ENCODE measurements at regions not wholly inside any gene's neighbourhood (a gene's known extent, or its start where the extent isn't known, plus 50 kb on each side); places are given as distances from the start of the nearest gene placed in this dataset.

DNA sequence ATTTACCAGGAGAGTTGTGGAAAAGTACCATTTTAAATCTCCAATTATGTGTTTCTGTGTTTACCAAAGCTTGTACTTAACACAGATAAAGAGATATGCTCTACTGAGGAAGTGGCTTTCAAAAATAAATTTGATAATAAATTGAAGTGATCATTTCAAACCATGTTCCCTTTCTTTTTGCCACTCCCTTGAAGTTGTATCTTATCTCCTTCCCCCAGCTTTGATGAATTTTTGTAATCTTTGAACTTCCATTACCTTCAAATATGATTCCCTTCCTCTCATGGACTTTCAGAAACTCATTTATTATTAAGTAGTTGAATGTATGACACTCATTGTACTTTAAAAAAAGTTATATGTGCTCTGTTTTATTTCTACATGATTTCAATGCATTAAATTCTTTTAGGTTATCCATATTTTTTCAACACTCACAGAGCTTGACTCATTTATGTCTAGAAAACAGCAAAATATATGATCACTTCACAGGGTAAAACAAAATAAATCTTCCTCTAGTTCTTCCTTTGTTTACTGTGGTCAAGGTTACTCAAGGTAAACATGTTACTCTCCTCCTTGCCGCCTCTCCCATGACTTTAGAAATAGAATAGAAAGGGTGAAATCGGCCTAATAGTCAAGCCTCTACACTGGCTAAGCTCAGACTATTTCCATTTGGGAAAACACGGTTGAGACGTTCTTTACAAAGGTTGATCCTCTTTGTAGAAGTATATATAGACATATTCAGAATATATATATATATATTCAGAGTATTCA is 251.2 kb upstream of the SPRY2 start:
- no peak for DNase-seq

DNA sequence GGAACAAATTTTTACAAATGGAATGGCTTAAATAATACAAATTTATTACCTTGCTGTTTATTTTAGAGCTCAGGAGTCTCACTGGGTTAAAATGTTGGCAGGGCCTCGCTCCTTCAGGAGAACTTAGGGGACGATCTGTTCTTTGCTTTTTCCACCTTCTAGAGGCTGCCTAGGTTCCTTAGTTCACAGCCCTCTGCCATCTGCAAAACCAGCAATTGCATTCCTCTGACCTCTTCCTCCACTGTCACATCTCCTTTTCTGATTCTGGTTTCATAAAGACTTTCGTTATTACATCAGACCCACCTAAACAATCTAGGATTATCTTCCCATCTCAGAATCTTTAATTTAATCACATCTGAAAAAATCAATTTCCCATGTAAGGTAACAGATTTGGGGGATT is 249.6 kb upstream of the SPRY2 start:
- no peak for DNase-seq

DNA sequence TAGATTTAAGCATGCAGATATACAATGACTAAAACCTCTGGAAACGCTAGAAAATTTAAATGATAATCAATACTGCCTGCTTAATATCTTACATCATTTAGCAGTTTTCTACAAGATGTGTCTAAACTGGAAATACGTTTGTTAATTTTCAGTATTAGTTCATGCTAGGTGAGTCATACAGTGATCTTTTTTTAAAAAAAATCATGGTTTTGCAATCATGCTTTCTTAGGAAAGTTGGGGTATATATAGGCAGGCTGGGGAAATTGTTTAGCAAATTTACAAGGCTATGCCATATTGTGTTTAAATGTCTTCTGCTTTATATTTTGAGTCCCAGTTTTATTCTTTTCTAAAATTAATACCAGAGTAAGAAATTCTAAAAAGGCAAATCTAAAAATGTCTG is 245.4 kb upstream of the SPRY2 start:
- no peak for DNase-seq

DNA sequence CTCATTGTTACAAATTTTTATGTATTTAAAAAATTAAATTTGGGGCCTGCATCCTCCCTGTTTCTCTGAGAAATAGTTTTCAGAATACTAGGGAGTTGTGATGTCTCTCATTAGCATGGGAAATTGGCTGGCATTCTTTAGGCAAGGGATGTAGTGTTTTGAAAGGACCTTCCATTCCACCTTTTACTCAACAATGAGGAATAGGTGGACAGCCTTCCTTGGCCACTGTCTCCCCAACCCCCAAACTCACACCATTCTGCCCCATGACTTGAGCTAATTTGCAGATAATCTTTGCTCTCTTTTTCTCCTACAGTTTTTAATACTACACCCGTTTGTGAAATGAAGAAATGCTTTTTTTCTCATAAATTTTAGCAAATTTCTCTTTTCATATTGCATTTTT is 244.6 kb upstream of the SPRY2 start:
- no peak for DNase-seq

DNA sequence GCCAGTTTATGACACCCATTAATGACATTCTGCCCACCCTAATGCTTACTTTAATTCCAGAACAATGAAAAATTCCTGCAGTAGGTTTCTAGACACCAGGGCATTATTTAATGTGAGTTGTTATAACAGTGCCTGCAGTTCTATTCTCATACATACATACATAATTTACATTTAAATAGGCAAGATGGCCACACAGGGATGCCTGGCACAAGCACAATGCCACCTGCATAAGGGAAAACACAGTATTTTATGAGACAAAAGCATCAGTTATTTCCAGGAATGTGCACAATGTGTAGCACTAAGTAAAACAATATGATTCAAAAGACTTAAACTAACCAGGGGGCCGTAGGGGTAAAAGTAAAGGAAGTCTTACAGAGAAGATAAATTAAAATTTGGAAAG is 243.9 kb upstream of the SPRY2 start:
- no peak for DNase-seq

DNA sequence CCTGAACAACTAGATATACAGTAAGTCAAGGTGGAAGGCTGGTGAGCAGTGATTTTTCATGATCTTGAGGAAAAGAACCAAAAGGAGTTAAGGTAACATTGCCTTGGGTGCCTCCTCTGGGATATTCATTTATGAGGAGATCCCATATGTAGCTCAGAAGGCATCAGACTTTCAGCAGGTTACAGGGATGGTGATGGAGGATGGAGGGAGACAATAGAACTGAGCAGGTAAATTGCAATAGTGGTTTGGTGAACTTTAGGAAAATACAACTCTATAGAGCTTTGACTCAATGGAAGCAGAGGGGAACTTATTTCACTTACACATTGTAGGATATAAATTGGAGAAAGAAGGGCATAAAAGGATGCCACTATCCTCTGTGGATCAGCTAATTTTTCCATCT is 243.4 kb upstream of the SPRY2 start:
- no peak for DNase-seq

DNA sequence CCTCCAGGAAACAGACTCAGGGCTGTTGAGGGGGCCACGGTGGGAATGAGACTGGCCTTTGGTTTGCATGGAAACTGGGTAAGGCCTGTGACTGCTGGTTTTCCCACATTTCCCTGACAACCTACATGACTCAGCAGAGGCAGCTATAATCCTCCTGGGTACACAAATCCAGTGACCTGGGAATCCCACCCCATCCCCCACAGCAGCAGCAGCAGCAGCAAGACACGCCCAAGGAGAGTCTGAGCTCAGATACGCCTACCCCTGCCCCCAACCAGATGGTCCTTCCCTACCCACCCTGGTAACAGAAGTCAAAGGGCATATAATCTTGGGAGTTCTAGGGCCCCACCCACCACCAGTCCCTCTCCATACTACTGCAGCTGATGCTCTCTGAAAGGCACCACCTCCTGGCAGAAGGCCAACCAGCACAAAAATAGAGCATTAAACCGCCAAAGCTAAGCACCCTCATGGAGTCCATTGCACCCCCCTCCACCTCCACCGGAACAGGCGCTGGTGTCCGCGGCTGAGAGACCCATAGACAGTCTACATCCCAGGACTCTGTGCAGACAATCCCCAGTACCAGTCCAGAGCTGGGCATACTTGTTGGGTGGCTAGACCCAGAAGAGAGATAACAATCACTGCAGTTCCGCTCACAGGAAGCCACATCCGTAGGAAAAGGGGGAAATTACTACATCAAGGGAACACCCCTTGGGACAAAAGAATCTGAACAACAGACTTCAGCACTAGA is 237.2 kb upstream of the SPRY2 start:
- DNase-seq: no peak

DNA sequence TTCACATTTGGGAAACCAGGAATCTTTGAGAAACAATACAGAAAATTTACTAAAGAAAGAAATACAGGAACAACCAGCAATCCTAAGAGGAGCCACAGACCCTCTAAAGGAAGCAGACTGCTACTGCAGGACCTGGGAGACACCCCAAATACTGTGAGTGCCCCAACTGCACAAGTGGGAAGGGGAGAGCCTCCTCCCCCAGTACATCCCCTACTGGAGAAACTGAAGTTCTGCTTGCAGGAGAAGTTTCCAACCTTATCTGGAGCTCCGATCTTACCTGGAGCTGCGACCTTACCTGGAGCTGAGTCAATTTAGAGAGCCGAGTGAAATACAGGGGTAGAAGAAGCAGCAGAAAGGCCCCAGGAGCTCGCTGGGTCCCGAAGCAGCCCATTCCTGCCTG is 236.4 kb upstream of the SPRY2 start:
- no peak for DNase-seq

DNA sequence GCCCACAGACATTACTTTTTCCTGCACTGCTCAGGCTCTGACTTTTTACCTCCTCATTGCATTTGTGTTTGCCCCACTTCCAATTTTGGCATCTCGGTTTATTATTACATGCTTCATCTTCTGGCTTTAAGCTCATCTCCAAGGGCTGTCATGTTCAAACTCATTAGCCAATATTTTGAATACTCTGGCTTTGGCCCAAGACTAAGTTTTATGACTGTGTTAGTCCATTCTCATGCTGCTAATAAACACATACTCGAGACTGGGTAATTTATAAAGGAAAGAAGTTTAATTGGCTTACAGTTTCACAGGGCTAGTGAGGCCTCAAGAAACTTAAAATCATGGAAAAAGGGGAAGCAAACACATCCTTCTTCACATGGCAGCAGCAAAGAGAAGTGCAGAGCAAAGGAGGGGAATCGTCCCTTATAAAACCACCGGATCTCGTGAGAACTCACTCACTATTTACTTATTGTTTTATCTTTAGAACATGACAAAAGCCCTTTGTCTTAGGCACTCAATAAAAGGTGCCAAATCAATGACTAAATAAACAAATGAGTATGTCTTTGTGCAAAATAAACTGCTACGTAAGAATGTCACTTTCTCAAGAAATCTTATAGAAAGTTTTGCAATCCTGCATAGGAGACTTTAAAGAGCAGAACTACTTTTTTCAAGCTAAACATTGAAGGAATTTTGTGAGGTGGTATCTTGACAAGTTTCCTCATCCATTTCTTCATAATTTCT is 233.4 kb upstream of the SPRY2 start:
- no peak for DNase-seq

DNA sequence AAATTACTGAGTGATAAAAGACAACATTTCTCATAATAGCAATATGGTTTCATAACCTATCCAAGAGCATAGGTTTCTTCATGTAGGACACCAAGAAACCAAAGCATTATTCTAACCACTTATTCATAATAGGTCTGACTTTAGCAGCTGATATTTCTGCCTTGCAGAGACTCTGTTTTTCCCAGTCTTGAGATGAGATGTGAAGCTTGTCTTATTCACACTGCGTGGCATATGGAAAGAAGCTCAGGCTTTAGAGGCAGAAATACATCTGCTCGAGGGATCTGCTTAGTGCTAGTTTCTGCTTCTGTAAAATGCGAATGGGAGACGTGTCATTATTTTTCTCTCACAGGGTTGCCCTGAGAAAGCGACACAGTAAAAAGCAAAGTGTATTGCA is 232.0 kb upstream of the SPRY2 start:
- DNase-seq: no peak

DNA sequence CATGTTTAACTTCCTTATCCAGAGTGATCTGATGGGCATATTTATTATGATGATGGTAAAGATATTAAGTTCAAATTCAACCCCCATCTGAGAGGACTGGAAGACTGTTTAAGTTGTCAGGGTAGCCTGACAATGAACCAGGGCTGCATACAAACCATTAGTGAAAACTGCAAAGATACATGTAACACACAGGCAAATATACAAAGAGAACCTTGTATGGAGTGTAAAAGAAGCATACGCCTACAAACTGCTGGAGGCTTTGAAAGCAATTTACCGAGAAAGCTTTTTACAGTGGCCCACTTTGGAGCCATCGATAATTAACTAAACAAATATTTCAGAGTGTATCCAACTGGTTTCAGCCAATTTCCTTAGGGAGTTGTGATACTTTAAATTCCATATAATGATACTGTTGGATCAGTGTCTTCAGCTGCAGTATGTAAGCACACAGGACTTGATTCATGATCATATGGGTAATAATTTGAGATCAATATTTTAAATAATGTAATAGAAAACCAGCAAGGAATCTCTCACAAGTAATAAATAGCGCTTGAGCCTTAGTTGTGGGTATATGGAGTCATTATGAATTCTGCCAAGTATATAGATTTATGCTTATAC is 231.5 kb upstream of the SPRY2 start:
- DNase-seq: no peak

DNA sequence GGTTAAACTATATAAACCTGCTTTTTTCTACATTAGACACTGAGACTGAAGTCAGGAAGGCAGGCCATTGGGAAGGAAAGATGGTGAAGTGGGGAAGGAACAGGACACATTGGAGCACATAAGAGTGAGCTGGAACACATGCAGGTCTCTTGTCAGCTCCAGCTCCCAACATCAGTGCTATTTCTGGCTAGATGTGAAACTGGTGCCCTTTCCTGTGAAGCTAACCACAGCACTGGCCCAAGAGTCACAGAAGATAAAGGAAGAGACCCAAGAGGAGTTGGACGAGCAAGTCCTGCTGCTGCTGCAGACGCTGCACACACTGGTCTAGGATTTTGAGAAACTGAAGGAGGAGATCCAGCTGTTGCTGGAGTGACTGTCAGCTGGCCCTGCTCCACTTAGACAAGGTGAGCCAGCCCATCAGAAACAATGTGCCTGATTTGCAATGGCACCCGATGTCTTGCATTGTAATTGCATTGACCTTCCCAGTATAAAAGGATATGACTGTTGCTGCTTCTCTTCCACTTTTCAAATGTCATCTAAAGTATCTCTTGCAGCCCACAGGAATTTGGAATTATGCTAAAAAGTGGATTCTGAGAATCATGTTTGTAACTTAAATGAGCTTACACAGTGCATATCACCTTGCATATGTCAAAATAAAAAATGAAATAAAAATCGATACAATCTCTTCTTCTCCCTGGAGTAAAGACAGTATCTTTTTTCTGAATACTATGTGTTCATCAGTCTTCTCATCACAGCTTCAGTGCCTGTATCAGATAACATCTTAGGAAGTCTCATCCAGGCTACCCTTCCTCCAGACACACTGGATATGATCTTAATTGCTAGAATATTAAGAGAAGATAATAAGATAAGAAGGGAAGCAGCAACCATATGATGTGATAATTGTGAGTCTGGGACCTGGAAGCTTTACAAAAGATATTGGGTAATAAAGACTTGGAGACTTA is 230.7 kb upstream of the SPRY2 start:
- DNase-seq: no peak

DNA sequence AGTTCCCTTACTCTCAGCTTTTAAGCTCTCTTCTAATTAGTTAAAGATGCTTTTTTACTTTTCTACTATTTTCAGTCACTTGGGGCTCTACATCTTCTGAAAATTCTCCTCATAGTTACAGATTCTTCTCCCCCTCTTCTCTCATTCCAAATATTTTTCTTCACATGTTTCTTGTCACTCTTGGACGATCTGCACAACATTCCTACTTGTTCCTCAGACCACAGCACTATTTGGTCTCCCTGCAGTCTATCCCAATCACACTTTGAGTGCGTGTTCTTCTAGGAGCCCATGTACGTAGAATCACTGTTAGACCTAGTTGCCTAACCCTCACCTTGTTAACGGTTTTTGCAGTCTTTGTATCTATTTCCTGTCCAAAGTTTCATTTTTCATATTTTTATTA is 222.5 kb upstream of the SPRY2 start:
- no peak for DNase-seq

DNA sequence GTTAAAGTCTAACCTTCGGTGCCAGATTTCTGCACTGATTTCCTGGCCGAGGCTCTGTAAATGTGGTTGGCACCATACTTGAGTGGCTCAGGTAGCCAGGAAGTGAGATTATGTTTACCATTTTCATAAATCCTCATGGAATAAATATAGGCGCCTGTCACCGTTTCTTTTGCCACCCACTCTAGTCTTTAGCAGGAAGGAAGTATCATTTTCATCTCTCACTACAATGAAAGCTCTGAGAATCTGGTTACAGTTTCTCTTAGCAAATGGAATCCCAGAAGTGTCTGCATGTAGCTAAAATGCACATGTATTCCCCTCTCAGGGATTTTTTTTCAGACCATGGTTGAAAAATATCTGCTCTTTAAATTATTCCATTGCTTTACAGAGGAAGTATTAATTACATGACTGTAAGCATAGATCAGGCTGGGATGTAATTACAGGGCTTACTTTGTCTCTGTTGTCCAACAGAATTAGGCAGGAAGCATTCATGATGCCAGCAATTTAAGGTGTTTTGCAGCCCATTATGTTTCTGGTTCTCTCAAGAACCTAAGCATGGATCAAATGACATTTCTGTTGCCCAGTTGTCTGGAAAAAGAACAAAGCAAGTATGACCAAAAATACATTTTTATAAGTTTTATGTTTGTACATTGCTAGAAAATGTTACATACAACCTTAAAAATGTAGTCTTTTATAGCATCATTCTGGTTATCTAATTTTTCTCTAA is 221.7 kb upstream of the SPRY2 start:
- no peak for DNase-seq

DNA sequence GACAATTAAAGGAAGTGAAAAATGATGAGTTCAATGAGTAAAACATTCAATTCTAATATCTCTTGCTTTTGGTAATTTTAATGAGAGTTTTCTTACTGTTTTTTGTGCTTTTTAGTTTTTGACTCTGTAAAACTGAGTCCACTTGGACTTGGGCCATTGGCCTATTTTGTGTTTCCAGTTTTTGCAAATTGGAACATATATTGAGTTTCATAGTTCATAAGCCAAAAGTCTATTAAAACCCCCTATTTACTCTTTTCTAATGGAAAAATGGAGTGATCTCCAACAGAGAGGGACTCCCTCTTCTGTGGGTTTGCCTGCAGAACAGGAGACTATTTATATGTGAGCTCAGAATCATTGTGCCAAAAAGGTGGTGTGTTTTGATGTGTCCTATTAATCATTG is 219.7 kb upstream of the SPRY2 start:
- no peak for DNase-seq

DNA sequence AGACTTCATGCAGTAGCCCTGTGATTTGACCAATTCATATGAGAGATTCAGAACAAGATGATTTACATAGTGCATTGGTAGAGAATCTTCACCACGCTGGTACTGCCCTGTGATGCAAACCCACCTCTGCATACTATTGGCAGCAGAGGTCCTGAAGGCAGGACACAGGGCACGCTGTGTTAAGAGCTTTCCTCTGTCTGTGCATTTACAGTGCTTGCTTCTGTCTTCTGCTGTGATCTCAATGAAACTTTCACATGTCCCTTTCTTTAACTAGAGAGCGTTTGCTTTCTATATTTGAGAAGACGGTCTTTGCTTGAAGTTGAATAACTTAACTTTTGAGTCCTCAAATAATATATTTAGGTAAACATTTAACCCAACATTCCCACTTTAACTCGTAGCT is 219.0 kb upstream of the SPRY2 start:
- DNase-seq: no peak

DNA sequence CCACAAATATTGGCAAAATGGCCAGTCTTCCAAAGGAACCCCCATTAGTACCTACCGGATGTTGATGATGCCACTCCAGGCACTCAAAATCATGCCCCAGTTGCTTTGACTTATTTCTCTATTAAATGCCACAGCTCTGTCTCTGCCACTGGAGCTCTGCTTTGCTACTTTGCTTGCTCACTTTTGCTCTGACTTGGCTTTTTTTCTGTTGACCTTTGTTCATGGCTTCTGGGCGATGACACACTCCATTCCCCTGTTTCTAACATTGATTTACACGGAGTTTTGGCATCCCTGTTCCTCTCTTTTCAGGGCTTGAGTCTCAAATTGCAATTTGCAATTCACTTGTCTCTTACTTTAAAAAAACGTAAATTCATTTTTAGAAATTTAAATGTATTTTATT is 217.1 kb upstream of the SPRY2 start:
- no peak for DNase-seq

DNA sequence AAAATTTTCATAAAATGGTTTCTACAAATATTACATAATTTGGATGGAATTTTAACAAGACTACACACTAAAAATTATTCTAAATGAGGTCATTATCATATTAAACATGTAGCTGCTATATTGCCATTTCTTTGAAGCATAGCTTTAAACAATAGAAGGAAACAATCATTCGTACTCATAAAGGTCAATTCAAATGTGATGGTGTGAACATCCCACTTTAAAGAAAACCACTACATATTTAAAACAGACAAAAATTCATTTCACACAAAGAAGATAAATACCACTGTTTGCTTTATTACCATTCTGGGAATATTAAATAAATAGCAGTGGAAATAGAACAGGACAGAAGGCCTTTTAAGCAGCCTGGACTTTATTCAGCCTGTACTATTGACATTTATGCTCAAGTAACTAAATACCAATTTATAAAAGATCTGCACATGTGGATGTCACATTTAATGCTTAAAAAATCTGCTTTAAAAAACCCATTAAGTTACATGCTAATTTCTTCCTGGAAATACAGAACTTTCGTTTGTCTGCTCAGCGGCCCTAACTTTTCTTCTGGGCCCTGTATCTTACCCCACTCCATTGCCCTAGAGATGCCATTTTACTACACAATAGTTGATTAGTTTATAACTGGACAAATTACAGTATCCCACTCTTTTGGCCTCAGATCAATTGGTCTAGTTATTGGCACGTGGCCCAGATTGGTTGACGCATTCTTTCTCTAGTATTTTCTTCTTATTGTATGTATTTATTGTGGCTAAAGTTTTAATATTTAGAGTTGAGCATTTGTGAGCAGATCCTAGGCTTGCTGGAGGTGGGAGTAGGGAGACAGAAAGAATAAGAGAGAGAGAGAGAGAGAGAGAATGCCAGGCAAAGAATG is 215.1 kb upstream of the SPRY2 start:
- no peak for DNase-seq

DNA sequence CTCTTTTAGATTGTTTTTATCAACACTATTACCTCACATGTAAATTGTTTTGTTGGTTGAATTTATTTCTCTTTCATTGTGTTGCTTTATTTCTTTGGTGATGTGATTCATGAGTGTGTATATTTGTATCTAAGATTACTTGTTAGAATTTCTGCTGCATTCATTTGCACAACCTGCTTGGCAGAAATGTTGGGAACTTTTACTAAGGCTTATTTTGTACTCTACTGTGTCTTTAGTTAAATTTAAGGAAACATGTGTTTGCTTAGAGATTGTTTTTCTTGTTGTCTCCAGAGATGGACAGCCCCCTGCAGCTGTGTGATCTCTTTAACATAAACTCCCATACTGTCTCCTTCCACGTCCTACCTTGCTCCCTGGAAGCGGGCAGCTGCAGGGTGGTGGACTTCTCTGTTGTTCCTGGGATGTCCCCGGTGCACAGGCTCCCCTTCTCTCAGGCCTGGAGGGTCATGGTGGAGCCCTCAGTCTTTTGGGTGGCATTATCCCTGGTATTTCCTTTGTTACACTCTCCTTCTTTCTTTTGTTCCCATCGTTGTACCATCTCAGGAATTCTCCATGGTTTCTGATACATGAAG is 212.0 kb upstream of the SPRY2 start:
- DNase-seq: no peak

All from activated gamma-delta T cell (primary cell).